Globus pallidus (tissue), 1 donor: ENCODE measurements at regions not wholly inside any gene's neighbourhood (a gene's known extent, or its start where the extent isn't known, plus 50 kb on each side); places are given as distances from the start of the nearest gene placed in this dataset.
"Not testable (repeated sequence)": the region's sequence is repeated elsewhere in the genome, so short reads cannot be mapped to it uniquely, and the experiment has no call there.

ENCODE experiments used
- DNase-seq: peaks from one replicate; pipeline ENCODE4 v3.0.0-alpha.2; 2015; ENCODE audit warnings: low spot score

- no peak for DNase-seq
Observed at GRCh38 chr22:48939441-48940265, 888.0 kb downstream of the BRD1 start.

- DNase-seq, result no peak
Observed at GRCh38 chr22:48938741-48939140, 888.9 kb downstream of the BRD1 start.

GRCh38 chr22:48937032-48937639 is 890.5 kb downstream of the BRD1 start:
- DNase-seq, result no peak

GRCh38 chr22:48936391-48936790 is 891.3 kb downstream of the BRD1 start:
- DNase-seq, result no peak

GRCh38 chr22:48934446-48934845 is 893.2 kb downstream of the BRD1 start:
- no peak for DNase-seq

GRCh38 chr22:48931452-48931851 is 896.2 kb downstream of the BRD1 start:
- DNase-seq, result no peak

- DNase-seq, result no peak
Observed at GRCh38 chr22:48929276-48929790, 898.3 kb downstream of the BRD1 start.

- no peak for DNase-seq
Observed at GRCh38 chr22:48927591-48927990, 900.1 kb downstream of the BRD1 start.

GRCh38 chr22:48926643-48927042 is 901.0 kb downstream of the BRD1 start:
- DNase-seq, result no peak

GRCh38 chr22:48926136-48926535 is 901.5 kb downstream of the BRD1 start:
- DNase-seq, result no peak

GRCh38 chr22:48925450-48925849 is 902.2 kb downstream of the BRD1 start:
- no peak for DNase-seq

GRCh38 chr22:48923996-48924395 is 903.7 kb downstream of the BRD1 start:
- peak; percentile 59 for DNase-seq

GRCh38 chr22:48923165-48923865 is 904.4 kb downstream of the BRD1 start:
- DNase-seq, result peak; percentile 38

- DNase-seq, result peak; percentile 99
Observed at GRCh38 chr22:48921411-48921903, 906.2 kb downstream of the BRD1 start.

- no peak for DNase-seq
Observed at GRCh38 chr22:48920776-48921241, 906.9 kb downstream of the BRD1 start.

- DNase-seq, result no peak
Observed at GRCh38 chr22:48919851-48920589, 907.7 kb downstream of the BRD1 start.

GRCh38 chr22:48919187-48919590 is 908.5 kb downstream of the BRD1 start:
- no peak for DNase-seq

- peak; percentile 64 for DNase-seq
Observed at GRCh38 chr22:48918585-48919186, 909.0 kb downstream of the BRD1 start.

- not testable (repeated sequence) for DNase-seq
Observed at GRCh38 chr22:48912356-48913066, 915.2 kb downstream of the BRD1 start.

GRCh38 chr22:48911647-48912046 is 916.0 kb downstream of the BRD1 start:
- not testable (repeated sequence) for DNase-seq

- not testable (repeated sequence) for DNase-seq
Observed at GRCh38 chr22:48911067-48911466, 916.6 kb downstream of the BRD1 start.
